GM12891 (cell line): ENCODE measurements at regions not wholly inside any gene's neighbourhood (a gene's known extent, or its start where the extent isn't known, plus 50 kb on each side); places are given as distances from the start of the nearest gene placed in this dataset.

Source experiments
- DNase-seq: peaks from one replicate; pipeline ENCODE4 v3.0.0; 2011; ENCODE audit warnings: low spot score; ENCODE audit not compliant: insufficient read length
- FAIRE-seq: peaks from 2 replicates; lab custom pipeline; 2011; peaks lifted over from hg19 to GRCh38; lab: Jason Lieb, UNC
- PAX5 ChIP-seq: IDR thresholded peaks from 2 replicates; pipeline ENCODE4 v1.6.1; 2011; ENCODE audit warnings: low read length, moderate library complexity, mild to moderate bottlenecking; ENCODE audit not compliant: insufficient read depth, severe bottlenecking
- POLR2A ChIP-seq: IDR thresholded peaks from 2 replicates; pipeline ENCODE4 v1.6.1; 2011; ENCODE audit warnings: low read depth, low read length, control low read depth
- POLR2AphosphoS5 ChIP-seq: IDR thresholded peaks from 2 replicates; pipeline ENCODE4 v1.6.1; 2011; ENCODE audit warnings: low read depth, low read length, control low read depth
- POU2F2 ChIP-seq: IDR thresholded peaks from 2 replicates; pipeline ENCODE4 v1.6.1; 2011; ENCODE audit warnings: low read depth, mild to moderate bottlenecking, control low read depth, low read length, moderate library complexity
- SPI1 ChIP-seq: IDR thresholded peaks from 2 replicates; pipeline ENCODE4 v1.6.1; 2011; ENCODE audit warnings: low read depth, low read length, control low read depth
- TAF1 ChIP-seq: IDR thresholded peaks from 2 replicates; pipeline ENCODE4 v1.6.1; 2011; ENCODE audit warnings: low read depth, low read length, control low read depth

DNA sequence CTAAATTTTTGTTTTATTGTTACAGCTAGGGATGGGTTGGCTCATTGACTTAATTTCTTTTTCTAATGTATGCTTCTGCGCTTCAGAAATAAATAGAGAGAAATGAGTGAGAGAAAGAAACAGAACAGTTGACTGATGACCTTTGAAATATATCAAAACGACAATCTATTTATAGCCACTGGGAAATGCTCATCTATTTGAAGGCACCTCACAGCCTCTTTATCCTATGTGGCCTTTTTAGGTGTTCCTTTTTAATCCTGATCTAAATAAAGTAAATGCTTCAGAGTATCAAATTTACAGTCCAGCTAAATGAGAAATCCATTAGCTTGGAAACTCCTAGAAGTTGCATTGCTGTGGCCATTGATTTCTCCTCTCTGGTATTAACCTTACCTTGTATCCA is 943.5 kb upstream of the CITED2 start:
- FAIRE-seq (no peak), DNase-seq (no peak)

DNA sequence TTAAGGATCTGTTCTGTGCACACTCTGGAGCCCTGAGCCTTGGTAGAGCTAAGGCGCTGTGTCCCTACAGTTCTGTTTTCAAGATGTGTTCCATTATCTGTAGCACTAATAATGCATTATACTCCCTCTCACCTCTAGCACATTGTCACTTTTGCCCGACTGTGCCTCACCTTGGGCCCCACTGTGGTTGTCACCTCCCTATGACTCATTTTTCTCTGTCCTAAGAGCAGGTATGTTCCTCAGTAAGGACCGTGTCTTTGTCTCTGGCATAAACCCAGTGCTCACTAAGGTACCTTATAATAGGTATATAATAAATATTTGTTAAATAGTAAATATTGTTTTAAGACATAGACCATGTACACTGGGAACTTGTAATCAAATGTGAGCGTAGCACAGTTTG is 942.5 kb upstream of the CITED2 start:
- FAIRE-seq = no peak
- DNase-seq = no peak
- no peak for TF ChIP-seq TAF1
- TF ChIP-seq SPI1 = no peak
- TF ChIP-seq PAX5 = no peak
- no peak for TF ChIP-seq POLR2AphosphoS5
- no peak for TF ChIP-seq POLR2A
- no peak for TF ChIP-seq POU2F2

More for the DNA sequence above, 943.5 kb upstream of the CITED2 start:
- no peak for TF ChIP-seq POLR2AphosphoS5
- TF ChIP-seq POLR2A = no peak
- TF ChIP-seq PAX5 = no peak
- no peak for TF ChIP-seq POU2F2
- no peak for TF ChIP-seq TAF1
- no peak for TF ChIP-seq SPI1

DNA sequence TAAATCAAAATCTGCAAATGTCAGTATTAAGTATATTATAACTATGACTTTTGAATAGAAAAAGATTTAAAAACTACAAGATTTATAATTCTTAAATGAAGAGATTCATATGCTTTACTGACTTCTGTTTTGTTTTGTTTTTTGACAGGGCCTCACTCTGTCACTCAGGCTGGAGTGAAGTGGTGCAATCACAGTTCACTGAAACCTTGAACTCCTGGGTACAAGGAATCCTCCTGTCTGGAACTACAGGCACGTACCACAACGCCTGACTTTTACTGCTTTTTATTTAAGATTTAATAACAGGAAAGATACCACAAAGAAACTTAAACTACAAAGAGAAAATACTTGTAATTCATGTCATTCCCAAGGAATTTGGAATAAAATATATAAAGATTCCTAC is 940.2 kb upstream of the CITED2 start:
- DNase-seq (no peak), FAIRE-seq (no peak)
- TF ChIP-seq POU2F2 = no peak
- no peak for TF ChIP-seq POLR2A
- TF ChIP-seq TAF1 = no peak
- no peak for TF ChIP-seq POLR2AphosphoS5
- no peak for TF ChIP-seq PAX5
- no peak for TF ChIP-seq SPI1

DNA sequence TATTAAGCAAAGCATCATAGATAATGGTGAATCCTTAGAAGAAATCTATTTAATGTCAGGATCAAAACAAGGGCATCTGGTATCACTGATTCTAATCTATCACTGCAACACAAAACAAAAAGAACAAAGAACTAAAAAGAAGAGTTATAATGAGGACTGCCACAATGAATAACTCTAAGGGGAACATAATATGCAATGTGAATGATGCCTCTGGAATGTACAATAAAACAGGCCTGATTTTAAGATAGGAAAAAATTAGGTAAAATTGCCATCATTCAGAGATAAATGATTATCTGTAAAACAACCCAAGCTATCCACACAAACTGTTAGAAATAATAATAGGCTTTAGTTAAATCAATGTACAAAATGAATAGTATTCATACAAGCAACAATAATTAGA is 936.7 kb upstream of the CITED2 start:
- no peak for TF ChIP-seq TAF1
- TF ChIP-seq POLR2AphosphoS5 = no peak
- no peak for TF ChIP-seq POLR2A
- TF ChIP-seq POU2F2 = no peak
- no peak for TF ChIP-seq SPI1
- TF ChIP-seq PAX5 = no peak
- FAIRE-seq (no peak), DNase-seq (no peak)

DNA sequence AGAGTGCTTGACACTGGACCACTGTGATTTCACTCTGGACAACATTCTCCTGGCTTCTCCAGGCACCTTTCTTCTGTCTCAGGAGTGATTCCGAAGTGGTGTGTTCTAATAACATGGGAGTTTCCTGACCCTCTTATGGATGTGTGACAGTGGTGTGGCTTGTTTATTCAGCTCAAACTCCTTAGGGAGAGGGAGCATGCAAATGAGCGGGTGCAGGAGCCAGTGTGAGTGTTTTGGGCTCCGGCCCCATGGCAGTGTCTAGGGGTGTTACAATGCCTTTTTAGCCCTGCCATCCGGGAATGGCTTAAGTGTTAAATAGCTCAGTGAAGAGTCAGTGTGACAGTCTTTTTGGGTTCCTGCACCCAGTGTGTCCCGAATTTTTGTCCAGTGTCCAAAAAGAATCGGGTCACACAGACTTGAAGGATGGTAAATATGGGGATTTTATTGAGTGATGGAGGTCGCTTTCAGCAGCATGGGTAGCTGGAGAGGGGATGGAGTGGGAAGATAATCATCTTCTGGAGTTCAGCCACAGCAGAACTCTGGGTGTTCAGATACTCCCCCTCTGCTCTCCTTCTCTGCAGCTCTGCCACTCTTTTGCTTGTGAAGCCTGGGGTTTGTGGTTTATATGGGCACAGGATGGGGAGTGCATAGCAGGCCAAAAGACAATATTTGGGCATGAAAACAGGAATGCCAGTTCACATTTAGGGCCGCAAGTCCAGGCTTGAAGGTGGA is 928.9 kb upstream of the CITED2 start:
- TF ChIP-seq POLR2A (no peak), SPI1 (no peak), POU2F2 (no peak), TAF1 (no peak), PAX5 (no peak)
- FAIRE-seq = no peak
- DNase-seq = no peak

DNA sequence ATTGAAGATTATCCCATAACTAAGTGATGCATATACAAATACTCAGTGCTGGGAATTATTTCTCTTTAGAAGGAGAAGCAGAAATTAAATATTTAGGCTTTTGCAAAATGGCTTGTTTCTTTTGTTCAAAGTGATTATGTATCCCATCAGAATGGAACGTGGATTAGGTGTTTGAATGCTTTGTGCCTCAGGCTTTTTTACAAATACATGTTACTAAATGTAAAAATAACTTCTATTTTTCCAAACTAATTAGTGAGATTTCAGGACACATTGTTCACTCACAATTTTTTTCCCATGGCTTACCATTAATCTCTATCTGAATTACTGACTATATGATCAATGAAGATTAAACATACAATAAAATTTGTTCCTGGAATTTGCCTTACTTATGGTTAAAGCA is 925.9 kb upstream of the CITED2 start:
- DNase-seq (no peak), FAIRE-seq (no peak)
- TF ChIP-seq POLR2A = no peak
- no peak for TF ChIP-seq PAX5
- TF ChIP-seq SPI1 = no peak
- no peak for TF ChIP-seq POLR2AphosphoS5
- TF ChIP-seq POU2F2 = no peak
- no peak for TF ChIP-seq TAF1

DNA sequence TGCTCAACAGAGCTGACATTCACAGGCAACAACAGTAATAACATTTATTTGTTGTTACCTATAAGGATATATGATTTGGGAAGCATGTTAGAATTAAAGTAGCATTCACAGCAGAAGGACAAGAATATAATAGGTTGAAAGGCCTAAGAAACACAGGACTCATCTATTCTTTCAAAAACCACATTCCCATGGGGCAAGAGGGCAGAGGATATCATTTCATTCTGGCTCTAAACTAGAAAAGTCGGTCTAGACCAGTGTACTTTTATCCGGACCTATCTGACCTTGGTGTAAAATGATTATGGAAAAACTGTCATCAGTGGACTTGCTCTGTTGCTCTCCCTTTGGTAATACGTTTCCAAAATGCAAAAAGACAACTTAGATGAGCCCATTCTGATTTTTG is 914.7 kb upstream of the CITED2 start:
- no peak for TF ChIP-seq TAF1
- TF ChIP-seq POLR2AphosphoS5 = no peak
- no peak for TF ChIP-seq POU2F2
- no peak for TF ChIP-seq PAX5
- TF ChIP-seq SPI1 = no peak
- no peak for TF ChIP-seq POLR2A
- DNase-seq (no peak), FAIRE-seq (no peak)

DNA sequence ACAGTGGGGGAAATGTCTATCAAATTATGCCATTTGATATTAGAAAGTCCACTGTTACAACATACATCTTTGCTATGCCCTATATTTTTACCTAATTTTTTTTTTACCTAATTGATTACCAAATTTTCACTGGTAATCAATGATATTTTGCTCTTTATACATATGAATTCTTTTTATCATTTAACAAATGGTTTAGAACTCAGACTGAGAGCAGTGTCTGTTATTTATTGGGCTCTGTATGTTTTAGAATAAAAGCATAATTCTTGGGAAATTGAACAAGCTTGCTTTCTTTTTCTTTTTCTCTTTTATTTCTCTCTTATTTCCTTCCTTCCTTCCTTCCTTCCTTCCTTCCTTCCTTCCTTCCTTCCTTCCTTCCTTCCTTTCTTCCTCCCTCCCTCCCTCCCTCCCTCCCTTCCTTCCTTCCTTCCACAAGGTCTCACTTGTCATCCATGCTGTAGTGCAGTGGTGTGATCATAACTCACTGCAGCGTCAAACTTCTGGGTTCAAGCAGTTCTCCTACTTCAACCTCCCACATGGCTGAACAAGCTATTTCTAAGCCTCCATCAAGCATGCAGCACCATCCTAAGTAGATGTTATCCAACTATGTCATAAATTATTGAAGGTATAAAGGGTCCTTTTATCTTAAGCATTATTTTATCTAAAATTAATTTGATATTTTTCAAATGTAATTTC is 911.7 kb upstream of the CITED2 start:
- DNase-seq = no peak
- FAIRE-seq = no peak
- TF ChIP-seq POU2F2 (no peak), TAF1 (no peak), POLR2AphosphoS5 (no peak), POLR2A (no peak), SPI1 (no peak), PAX5 (no peak)

DNA sequence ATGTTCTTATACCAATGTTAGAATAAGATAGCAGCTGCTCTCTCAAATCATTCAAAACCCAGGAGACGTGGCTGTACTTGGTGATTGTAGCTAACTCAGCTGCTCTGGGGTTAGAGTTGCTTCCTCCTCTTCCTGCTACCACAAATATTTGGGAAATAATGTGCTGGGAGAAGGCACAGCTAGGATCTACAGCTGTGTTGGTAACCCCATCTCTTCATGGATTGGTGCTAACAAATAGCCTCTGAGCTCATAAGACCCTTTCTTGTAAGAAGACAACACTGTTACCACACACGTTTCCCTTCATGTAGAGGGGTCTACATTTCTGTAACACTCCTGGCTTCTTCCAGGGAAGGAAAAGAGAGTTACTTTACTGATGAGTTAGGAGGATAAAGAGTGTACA is 911.0 kb upstream of the CITED2 start:
- FAIRE-seq = no peak
- DNase-seq = no peak
- TF ChIP-seq SPI1 (no peak), POU2F2 (no peak), POLR2A (no peak), PAX5 (no peak), TAF1 (no peak), POLR2AphosphoS5 (no peak)
